ENCODE measurements at regions not wholly inside any gene's neighbourhood (a gene's known extent, or its start where the extent isn't known, plus 50 kb on each side); places are given as distances from the start of the nearest gene placed in this dataset.

GRCh38 chr16:59144841-59145240 lies 410.7 kb upstream of the GOT2 start:
- no peak overlapping the region for H3K4me3 ChIP-seq (ENCODE audit: low read depth, low read length)
- no peak for TF ChIP-seq CTCF (IDR thresholded peaks at IDR 0.05; ENCODE audit: control insufficient read depth, extremely low read depth, insufficient read depth)
- DNase-seq (ENCODE audit: low read depth), result no peak

GRCh38 chr16:59144326-59144725 lies 410.2 kb upstream of the GOT2 start:
- no peak for TF ChIP-seq CTCF (IDR thresholded peaks at IDR 0.05; ENCODE audit: control insufficient read depth, extremely low read depth, insufficient read depth)
- H3K4me3 ChIP-seq (ENCODE audit: low read depth, low read length), result no peak overlapping the region
- no peak for DNase-seq (ENCODE audit: low read depth)

- no peak for TF ChIP-seq CTCF (IDR thresholded peaks at IDR 0.05; ENCODE audit: control insufficient read depth, extremely low read depth, insufficient read depth)
- H3K4me3 ChIP-seq (ENCODE audit: low read depth, low read length), result no peak overlapping the region
- DNase-seq (ENCODE audit: low read depth), result no peak
These were observed 392.4 kb upstream of the GOT2 start for GRCh38 chr16:59126486-59126885.

- no peak for DNase-seq (ENCODE audit: low read depth)
- TF ChIP-seq CTCF (IDR thresholded peaks at IDR 0.05; ENCODE audit: control insufficient read depth, extremely low read depth, insufficient read depth), result no peak
- no peak overlapping the region for H3K4me3 ChIP-seq (ENCODE audit: low read depth, low read length)
These were observed 389.9 kb upstream of the GOT2 start for GRCh38 chr16:59124056-59124455.

GRCh38 chr16:59123479-59123878 lies 389.4 kb upstream of the GOT2 start:
- TF ChIP-seq CTCF (IDR thresholded peaks at IDR 0.05; ENCODE audit: control insufficient read depth, extremely low read depth, insufficient read depth), result no peak
- no peak for DNase-seq (ENCODE audit: low read depth)

GRCh38 chr16:59122262-59122537 lies 388.1 kb upstream of the GOT2 start:
- H3K4me3 ChIP-seq (ENCODE audit: low read depth, low read length), result no peak overlapping the region
- DNase-seq (ENCODE audit: low read depth), result no peak
- TF ChIP-seq CTCF (IDR thresholded peaks at IDR 0.05; ENCODE audit: control insufficient read depth, extremely low read depth, insufficient read depth), result no peak

More at GRCh38 chr16:59123479-59123878, 389.4 kb upstream of the GOT2 start:
- no peak overlapping the region for H3K4me3 ChIP-seq (ENCODE audit: low read depth, low read length)

GRCh38 chr16:59121411-59122261 lies 387.5 kb upstream of the GOT2 start:
- DNase-seq (ENCODE audit: low read depth), result no peak
- H3K4me3 ChIP-seq (ENCODE audit: low read depth, low read length), result no peak overlapping the region
- no peak for TF ChIP-seq CTCF (IDR thresholded peaks at IDR 0.05; ENCODE audit: control insufficient read depth, extremely low read depth, insufficient read depth)

Measured in LNCaP clone FGC (cell line).